Upper lobe of right lung (tissue), 1 donor: ENCODE measurements at regions not wholly inside any gene's neighbourhood (a gene's known extent, or its start where the extent isn't known, plus 50 kb on each side); places are given as distances from the start of the nearest gene placed in this dataset.
A peak's percentile ranks its signal among the peaks of the same experiment; 100 is the strongest.

Source experiments
- ATAC-seq: fragments of 200-7000 bp; cut with Tn5 transposase; one replicate; pipeline ENCODE4 v1.9.1; 2020; ENCODE audit warnings: mild to moderate bottlenecking, moderate library complexity
- DNase-seq: peaks from one replicate; pipeline ENCODE4 v3.0.0-alpha.2; 2020
- H3K27ac ChIP-seq: fragments of 200-600 bp; one replicate; pipeline ENCODE4 v1.8.0; 2022
- H3K27me3 ChIP-seq: fragments of 200-600 bp; one replicate; pipeline ENCODE4 v1.8.0; 2022; ENCODE audit warnings: mild to moderate bottlenecking
- H3K36me3 ChIP-seq: fragments of 200-600 bp; one replicate; pipeline ENCODE4 v1.8.0; 2022
- H3K4me1 ChIP-seq: fragments of 200-600 bp; one replicate; pipeline ENCODE4 v1.8.0; 2022
- H3K4me3 ChIP-seq: fragments of 200-600 bp; one replicate; pipeline ENCODE4 v1.8.0; 2022; ENCODE audit warnings: mild to moderate bottlenecking
- H3K9me3 ChIP-seq: fragments of 200-600 bp; one replicate; pipeline ENCODE4 v1.8.0; 2022
- intact Hi-C: fragments of 100-400 bp; cut with DNase I; formaldehyde crosslinking; loops from one replicate; pipeline ENCODE4 v1.11.0; 2022
- TF ChIP-seq, protein P1 (sequence below): fragments of 200-600 bp; IDR thresholded peaks from one replicate; pipeline ENCODE4 v1.8.0; 2022; ENCODE audit warnings: antibody characterized with exemption
- donor health status: DM: no; HTN: yes; CAD: no; lungs with severe emphysema.

DNA sequence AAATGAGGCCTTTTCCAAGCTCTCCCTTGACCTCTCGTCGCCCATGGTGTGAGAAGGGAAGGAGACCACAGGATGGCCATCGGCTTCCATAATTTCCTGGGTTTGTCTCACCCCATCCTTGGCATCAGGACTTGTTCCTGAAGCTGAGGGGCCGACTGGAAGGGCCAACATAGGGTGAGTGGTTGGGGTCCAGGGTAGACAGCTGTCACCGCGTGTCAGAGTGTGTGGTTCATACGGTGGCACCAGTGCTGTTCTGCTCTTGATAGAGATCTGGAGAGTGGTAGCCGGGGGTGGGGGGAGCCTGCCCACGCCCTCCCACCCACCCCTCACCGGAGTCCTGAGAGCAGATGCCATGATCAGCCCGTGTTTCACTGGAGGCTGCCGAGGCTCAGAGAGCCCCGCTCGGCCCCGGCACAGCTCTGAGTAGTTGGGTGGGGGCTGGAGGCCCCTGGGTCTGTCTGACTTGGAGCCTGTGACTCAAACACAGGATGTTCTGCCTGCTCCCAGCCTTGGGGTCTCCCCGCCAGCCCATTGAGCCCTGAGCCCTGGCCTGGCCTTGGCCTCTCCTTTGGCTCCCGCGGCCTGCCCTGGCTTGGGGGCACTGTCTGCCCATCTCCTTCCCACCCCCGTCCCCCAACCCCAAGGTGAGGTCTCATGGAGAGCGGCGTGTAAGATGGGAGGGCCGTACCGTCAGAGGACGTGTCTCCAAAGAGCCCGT lies 53.1 kb upstream of the IER5L start:
- DNase-seq: peak; percentile 52
- no peak for ATAC-seq
- Histone ChIP-seq H3K27ac (no peak overlapping the region), H3K4me3 (no peak overlapping the region), H3K4me1 (no peaks in the 10 kb centered on the region), H3K36me3 (no peaks in the 10 kb centered on the region), H3K27me3 (no peaks in the 10 kb centered on the region), H3K9me3 (no peaks in the 10 kb centered on the region)
- TF ChIP-seq, protein P1, sequence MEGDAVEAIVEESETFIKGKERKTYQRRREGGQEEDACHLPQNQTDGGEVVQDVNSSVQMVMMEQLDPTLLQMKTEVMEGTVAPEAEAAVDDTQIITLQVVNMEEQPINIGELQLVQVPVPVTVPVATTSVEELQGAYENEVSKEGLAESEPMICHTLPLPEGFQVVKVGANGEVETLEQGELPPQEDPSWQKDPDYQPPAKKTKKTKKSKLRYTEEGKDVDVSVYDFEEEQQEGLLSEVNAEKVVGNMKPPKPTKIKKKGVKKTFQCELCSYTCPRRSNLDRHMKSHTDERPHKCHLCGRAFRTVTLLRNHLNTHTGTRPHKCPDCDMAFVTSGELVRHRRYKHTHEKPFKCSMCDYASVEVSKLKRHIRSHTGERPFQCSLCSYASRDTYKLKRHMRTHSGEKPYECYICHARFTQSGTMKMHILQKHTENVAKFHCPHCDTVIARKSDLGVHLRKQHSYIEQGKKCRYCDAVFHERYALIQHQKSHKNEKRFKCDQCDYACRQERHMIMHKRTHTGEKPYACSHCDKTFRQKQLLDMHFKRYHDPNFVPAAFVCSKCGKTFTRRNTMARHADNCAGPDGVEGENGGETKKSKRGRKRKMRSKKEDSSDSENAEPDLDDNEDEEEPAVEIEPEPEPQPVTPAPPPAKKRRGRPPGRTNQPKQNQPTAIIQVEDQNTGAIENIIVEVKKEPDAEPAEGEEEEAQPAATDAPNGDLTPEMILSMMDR: no peak
- intact Hi-C loops: no loop called here

DNA sequence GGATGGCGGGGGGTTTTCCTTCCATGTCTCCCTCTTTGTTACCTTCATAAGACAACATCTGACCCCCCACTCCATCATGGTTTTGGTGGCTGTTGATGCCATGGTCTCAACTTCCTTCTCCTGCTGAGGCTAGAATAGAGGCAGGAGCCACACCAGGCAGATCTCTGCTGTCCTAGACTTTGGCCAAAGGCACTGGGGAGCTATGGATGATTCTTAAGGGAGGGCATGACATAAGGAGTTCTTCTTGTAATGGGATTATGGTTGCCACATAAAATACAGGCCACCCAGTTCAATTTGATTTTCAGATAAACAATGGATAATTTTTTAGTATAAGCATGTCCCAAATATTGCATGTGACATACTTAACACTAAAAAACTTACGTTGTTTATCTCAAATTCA lies 52.2 kb upstream of the IER5L start:
- Histone ChIP-seq H3K4me3 (no peak overlapping the region), H3K4me1 (peaks cover 7% of the 10 kb centered on the region), H3K27ac (no peak overlapping the region), H3K36me3 (no peaks in the 10 kb centered on the region), H3K9me3 (no peaks in the 10 kb centered on the region), H3K27me3 (no peaks in the 10 kb centered on the region)
- DNase-seq (no peak), ATAC-seq (no peak)
- TF ChIP-seq, protein P1: no peak
- intact Hi-C loops: no loop called here
